HFF-Myc (cell line): ENCODE measurements at regions not wholly inside any gene's neighbourhood (a gene's known extent, or its start where the extent isn't known, plus 50 kb on each side); places are given as distances from the start of the nearest gene placed in this dataset.

ENCODE experiments used
- DNase-seq: peaks from one replicate; pipeline ENCODE4 v3.0.0-alpha.2; 2011; ENCODE audit warnings: low read depth; ENCODE audit errors: extremely low read depth
- H3K4me3 ChIP-seq: replicated peaks from 2 replicates; pipeline ENCODE4 v1.5.1; 2011; ENCODE audit warnings: low read depth, mild to moderate bottlenecking, control low read depth, low read length
- TF ChIP-seq, protein P1 (sequence below): IDR thresholded peaks from 2 replicates; pipeline ENCODE4 v1.5.1; 2012; ENCODE audit warnings: mild to moderate bottlenecking, low read depth, low read length, control low read depth; ENCODE audit errors: missing control alignments

DNA sequence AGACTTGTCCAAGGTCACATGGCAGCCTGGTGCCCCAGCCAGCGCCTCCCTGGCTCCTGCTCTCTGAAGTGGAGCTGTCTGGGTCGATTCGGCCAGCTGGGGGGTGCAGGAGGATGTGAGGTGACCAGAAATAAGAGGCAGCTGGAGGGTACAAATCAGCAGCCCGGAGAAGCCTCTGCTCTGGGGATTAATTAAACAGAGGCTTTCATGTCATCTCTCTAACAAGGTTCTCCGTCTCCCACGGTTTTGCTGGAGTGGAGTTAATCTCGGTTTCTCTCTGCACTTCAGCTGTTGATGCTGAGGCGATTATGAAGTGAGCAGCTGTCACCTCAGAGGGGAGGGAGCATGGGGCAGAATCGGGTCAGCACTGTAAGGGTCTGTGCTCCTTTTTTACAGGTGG, 236.8 kb downstream of the TLE3 start:
- H3K4me3 ChIP-seq = no peak overlapping the region
- TF ChIP-seq, protein P1, sequence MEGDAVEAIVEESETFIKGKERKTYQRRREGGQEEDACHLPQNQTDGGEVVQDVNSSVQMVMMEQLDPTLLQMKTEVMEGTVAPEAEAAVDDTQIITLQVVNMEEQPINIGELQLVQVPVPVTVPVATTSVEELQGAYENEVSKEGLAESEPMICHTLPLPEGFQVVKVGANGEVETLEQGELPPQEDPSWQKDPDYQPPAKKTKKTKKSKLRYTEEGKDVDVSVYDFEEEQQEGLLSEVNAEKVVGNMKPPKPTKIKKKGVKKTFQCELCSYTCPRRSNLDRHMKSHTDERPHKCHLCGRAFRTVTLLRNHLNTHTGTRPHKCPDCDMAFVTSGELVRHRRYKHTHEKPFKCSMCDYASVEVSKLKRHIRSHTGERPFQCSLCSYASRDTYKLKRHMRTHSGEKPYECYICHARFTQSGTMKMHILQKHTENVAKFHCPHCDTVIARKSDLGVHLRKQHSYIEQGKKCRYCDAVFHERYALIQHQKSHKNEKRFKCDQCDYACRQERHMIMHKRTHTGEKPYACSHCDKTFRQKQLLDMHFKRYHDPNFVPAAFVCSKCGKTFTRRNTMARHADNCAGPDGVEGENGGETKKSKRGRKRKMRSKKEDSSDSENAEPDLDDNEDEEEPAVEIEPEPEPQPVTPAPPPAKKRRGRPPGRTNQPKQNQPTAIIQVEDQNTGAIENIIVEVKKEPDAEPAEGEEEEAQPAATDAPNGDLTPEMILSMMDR = no peak
- no peak for DNase-seq

DNA sequence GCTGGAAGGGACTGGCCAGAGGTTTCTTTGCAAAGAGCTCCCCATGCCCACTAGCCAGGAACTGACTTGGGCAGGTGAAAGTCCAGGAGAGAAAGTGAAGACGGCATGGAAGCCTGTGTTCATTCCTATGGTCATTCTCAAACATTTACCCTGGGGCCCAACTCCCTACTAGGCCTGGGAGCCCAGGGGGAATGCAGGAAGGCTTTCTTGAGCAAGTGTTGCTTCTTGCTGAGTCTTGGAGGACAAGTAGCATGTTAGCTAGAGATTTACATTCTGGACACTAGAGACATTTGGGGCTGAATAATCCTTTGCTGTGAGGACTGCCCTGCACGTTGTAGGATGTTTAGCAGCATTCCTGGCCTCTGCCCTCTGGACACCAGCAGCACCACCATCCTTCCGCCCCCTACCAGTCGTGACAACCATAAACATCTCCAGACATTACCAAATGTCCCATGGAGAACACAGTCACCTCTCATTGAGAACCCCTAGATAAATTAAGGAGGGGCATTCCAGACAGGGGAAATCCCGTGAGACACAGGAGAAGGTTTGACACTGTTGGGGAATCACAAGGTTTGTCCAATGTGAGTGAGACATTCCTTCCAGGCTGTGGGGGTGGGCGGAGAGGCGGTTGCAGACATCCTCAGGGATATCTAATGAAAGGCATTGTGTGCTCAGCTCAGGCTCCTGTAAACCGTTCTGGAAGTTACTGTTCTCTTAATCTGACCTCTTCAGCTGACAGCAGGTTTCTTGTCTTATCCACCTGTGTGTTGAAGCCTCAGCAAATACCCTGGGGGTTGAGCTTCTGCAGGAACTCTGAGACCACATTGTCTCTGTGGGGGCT, 236.2 kb downstream of the TLE3 start:
- TF ChIP-seq, protein P1 = no peak
- no peak for DNase-seq
- H3K4me3 ChIP-seq = no peak overlapping the region

DNA sequence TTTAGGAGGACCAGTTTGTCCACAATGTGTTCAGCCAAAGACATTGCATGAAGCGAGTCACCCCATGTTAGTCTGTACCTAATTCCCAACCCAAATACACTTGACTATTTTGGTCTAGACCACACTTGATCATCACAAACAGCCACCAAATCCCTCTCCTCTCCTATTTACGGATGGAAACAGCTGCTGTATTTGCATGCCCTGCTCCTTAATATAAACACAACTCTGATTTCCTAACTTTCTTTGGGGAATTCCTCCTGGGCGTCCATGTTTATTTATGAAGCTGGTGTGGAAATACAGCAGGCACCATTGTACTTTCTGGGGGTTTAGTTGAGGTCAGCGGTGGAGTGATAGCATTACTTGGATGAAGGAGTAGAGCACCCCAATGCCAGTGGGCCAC, 235.2 kb downstream of the TLE3 start:
- TF ChIP-seq, protein P1 = no peak
- no peak for DNase-seq

DNA sequence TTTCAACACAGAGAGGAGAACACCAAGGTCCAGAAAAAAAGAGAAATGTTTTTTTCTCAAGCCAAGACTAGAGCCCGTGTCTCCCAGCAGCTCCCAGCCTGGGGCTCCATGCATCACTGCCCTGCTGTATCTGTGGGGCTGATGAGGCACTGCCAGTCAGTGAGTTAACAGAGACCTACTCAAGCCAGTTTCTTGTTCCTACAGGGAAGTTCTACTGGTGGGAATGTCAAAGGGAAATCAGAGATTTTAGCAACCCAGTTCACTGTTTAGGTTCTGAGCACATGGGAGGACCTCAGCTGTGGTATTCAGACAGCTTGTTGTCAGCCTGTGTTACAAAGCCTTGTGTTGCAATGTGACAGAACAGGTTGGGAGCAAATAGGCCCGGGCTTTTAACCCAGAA, 234.3 kb downstream of the TLE3 start:
- TF ChIP-seq, protein P1 = no peak

More for the DNA sequence above, 235.2 kb downstream of the TLE3 start:
- H3K4me3 ChIP-seq = no peak overlapping the region

DNA sequence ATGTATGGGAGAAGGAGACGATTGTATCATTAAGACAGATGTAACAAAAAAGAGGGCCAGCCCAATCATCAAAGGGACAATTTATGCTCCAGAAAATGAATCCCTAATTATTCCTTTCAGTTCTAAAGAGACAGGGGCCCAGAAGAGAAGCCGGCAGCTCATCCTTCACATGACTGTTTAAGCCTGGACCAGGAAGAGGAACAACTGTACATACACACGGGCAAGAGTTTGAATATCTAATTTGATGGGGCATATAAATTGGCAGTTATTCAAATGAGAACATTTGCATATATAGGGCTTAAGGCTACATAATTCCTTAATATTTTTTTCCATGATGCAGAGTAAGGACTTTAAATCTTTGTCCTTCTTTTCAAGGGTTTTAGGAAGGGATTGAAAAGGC, 232.3 kb downstream of the TLE3 start:
- no peak overlapping the region for H3K4me3 ChIP-seq
- DNase-seq = no peak
- TF ChIP-seq, protein P1 = no peak

More for the DNA sequence above, 234.3 kb downstream of the TLE3 start:
- H3K4me3 ChIP-seq = no peak overlapping the region
- no peak for DNase-seq

DNA sequence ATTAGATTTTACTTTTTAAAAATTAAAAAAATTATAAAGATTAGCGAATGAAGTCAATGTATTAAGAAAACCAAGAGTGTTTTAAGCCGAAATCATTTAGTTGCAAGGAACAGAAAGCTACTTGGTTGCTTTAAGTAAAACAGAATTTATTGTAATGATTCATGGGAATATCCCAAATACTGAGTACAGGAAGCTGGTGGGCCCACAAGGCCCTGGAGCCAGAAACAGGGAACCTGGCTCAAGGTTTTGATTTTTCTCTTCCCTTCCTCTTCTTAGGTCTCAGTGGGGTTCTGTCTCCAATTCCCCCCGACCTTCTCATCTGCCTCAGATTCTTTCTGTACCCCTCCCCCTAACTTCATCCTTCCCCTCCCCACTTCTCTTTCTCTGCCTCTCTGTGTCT, 229.0 kb downstream of the TLE3 start:
- TF ChIP-seq, protein P1 = no peak
- H3K4me3 ChIP-seq = no peak overlapping the region
- DNase-seq = no peak
